Dermis blood vessel endothelial cell (primary cell): ENCODE measurements at regions not wholly inside any gene's neighbourhood (a gene's known extent, or its start where the extent isn't known, plus 50 kb on each side); places are given as distances from the start of the nearest gene placed in this dataset.
"Not testable (repeated sequence)": the region's sequence is repeated elsewhere in the genome, so short reads cannot be mapped to it uniquely, and the experiment has no call there.

Experiments used
- DNase-seq: peaks from one replicate; pipeline ENCODE4 v3.0.0; 2010

DNA sequence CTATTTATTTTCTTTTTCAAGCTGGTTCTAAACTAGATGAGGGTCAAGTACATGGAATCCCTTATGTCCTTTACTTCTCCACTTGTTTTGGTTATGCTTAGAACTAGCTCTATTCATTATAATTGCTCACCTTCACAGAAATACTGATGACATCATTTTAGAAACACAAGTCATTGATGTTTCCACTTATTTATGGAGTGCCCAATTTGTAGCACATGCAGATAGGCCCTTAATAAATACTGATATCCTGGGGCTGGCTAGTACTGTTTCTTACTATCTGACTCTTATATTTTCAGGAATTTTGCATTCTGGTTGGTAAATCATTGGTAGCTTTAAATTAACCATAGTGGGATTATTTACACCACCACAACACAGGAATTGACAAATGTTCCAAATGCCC, 112.2 kb downstream of the NAA11 start:
- no peak for DNase-seq

- no peak for DNase-seq
Measured at GRCh38 chr4:79213010-79213409, 112.9 kb downstream of the NAA11 start.

DNA sequence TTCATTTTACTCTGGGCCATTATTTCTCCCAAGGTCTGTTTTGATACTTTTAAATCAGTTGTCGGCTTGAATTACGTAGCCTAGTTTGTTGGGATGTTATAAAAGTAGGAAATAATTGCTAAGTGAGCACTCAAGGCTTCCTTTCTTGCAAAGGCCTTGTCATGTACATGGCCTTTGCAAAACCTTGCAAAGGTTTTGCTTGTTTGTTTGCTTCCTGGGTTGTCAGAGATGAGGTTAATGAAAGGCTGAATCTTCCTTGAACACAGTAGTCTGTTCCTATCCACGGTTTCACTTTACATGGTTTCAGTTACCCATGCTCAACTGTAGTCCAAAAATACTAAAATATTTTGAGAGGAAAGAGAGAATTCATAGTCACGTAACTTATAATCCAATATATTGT, 113.5 kb downstream of the NAA11 start:
- DNase-seq: no peak

DNA sequence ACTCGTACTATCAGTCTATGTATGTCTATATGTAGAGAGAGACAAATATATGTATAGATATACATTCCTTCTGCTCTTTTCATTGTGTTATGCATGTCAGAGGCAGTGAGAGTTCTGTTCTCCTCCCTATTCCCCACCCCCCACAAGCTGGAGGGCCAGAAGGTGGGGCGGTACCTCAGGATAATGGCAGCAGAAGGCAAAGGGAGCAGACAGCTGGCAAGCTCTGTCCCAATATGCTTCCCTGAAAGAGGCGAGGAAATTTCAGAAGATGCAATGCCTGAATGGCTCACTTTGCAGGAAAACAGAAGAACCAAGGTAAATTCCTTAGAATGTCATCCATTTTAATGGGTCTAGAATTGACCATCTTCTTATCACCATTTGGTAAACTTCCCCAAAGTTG, 114.4 kb downstream of the NAA11 start:
- no peak for DNase-seq

GRCh38 chr4:79210636-79211049, 115.2 kb downstream of the NAA11 start:
- no peak for DNase-seq

DNA sequence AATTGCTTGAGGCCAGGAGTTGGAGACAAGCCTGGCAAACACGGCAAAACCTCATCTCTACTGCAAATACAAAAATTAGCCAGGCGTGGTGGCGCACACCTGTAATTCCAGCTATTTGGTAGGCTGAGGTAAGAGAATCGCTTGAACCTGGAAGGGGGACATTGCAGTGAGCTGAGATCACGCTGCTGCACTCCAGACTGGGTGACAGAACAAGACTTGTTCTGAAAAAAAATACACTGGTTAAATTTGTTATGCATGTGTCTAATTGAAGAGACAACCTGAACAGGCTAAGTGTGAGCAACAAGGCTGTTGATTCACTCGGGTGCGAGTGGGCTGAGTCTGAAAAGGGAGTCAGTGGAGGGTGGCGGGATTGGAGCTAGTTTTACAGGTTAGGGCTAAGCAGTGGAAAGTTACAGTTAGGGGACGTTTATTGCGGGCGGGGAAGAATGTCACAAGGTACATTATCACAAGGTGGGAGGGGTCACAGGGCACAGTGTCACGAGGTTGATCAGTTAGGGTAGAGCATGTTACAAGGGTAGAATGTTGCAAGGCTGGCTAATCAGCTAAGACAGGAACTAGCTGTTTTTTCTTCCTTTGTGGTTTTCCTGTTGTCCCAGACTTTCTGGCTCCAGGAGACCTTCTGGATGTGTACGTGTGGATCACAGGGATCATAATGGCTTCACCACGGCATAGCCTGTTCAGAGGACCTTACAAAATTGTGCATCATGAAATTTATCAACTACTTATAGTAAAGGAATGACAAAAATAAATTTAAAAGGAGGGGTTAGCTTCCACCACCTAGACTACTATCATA, 115.8 kb downstream of the NAA11 start:
- DNase-seq: peak; percentile 54

- no peak for DNase-seq
Measured at GRCh38 chr4:79209081-79209480, 116.8 kb downstream of the NAA11 start.

GRCh38 chr4:79207281-79207680, 118.6 kb downstream of the NAA11 start:
- no peak for DNase-seq

- DNase-seq: no peak
Measured at GRCh38 chr4:79206660-79207059, 119.2 kb downstream of the NAA11 start.

DNA sequence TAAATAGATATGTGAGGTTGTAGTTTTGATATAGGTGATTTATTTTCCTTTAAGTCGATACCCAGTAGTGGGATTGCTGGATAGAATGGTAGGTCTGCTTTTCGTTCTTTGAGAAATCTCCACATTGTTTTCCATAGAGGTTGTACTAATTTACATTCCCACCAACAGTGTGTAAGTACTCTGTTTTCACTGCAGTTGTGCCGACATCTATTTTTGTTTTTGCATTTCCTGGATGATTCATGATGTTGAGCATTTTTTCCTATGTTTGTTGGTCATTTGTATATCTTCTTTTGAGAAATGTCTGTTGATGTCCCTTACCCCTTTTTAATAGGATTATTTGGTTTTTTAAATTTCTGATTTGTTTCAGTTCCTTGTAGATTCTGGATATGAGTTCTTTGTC, 120.7 kb downstream of the NAA11 start:
- no peak for DNase-seq

DNA sequence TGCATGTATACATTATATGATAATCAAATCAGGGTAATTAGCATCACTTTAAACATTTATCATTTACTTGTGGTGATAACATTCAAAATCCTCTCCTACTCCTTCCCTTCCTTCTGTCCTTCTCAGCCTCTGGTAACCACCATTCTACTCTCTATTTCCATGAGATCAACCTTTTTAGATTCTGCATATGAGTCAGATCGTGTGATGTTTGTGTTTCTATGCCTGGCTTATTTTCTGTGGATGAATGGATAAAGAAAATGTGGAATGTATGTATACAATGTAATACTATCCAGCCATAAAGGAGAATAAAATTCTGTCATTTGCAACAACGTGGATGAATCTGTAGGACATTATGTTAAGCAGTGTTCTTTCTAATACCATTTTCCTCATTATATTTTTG, 123.9 kb downstream of the NAA11 start:
- DNase-seq: no peak

- no peak for DNase-seq
Measured at GRCh38 chr4:79199743-79200142, 126.1 kb downstream of the NAA11 start.

DNA sequence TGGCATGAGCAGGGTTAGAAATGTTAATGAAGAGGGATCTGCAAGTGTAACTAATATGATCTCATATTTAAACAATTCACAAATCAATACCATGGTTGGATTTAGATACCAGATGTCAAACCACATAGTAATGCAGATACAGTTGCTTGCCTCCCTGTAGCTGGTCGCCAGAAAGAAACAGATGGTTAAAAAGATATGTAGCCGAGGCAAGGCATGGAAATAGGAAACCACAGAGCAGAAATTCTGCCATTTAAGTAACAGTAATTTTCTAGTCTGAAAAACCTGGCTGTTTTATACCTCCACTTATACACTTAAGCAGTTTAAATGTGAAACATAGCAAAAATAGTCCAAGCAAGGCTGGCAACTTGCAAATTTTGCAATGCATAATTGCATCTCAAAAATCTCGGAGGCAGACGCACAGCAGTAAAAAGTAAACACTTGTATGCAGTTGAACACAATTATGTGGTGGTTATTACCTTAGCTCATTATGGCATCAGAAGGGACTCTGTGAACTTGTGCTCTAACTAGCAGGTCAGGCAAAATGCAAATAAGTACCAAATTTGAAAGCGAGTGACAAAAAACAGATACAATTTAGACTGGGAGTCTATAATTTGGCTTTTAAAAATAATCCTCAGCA, 126.8 kb downstream of the NAA11 start:
- no peak for DNase-seq

DNA sequence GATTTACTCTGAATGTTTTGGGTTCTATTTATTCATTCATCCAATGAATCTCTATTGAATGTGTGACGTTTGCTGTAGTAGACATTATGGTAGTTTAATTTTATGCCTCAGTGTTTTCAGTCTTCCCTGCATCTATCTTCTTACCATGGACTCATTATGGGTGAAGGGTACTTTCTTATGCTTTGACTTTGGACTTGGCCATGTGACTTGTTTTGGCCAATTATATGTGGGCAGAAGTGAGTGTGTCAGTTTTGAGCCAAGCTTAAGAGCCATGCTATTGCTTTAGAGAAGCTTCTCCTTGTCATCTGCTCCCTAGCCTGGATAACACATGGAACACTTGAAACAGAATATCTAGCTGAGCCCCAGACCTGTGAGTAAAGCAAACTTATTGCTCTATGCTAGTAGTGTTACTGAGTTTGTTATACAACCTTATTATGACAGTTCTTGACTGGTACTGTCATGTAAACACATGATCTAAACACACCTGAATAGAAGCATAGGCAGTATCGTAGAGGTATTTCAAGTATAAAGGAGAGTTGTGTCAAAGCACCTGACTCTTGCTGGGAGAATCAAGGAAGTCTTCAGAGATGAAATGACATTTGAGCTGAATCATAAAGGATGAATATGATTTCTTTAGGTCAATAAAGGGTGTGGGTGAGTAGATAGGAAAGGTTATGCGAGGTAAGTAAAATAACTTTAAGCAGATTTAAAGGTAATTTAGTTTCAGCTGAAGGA, 128.4 kb downstream of the NAA11 start:
- no peak for DNase-seq

GRCh38 chr4:79191292-79191691, 134.6 kb downstream of the NAA11 start:
- not testable (repeated sequence) for DNase-seq

DNA sequence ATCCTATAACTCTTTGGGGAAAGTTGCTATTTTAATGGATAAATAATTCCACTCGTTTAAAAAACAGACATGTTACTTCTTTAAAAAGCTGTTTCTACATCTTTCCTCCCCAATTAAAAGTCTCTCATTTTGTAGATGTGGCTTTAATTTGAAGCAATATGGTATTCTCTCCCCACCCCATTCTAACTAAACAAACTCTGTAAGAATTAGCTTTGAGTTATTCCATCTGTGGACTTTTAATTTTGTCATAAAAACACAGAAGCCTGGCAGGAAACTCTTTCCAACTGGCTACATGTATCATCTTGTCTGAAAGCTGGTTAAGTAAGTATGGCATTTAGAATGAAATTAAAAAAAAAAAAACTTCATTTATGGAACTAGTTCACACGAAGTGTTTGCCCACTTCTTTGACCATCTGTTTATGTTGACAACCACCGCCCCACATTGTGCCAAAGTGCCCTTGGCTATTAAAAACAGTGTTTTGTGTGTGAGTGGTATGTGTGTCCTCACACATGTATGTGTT, 140.3 kb downstream of the NAA11 start:
- DNase-seq: no peak

- no peak for DNase-seq
Measured at GRCh38 chr4:79184476-79184875, 141.4 kb downstream of the NAA11 start.

DNA sequence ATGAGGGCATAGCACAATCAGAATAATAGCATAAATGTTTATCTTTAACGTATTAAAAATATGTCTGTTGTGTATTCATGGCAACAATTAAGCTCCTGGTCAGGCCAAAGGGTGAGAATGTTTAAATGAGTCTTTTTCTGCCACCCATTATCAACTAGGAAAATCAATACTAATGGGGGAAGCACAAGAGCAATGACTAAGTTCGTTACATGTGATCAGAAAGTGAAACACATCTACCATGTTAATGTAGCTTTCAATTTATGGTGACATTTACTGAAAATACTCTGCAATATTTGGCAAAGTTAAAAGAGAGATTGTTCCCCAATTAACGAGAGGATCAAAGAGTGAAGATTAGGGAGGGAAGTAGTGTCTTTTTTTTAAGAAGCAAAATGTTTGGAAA, 143.7 kb downstream of the NAA11 start:
- DNase-seq: no peak

- no peak for DNase-seq
Measured at GRCh38 chr4:79181190-79181589, 144.7 kb downstream of the NAA11 start.

- DNase-seq: no peak
Measured at GRCh38 chr4:79178760-79179159, 147.1 kb downstream of the NAA11 start.

- DNase-seq: no peak
Measured at GRCh38 chr4:79177388-79177787, 148.5 kb downstream of the NAA11 start.

GRCh38 chr4:79176351-79176750, 149.5 kb downstream of the NAA11 start:
- no peak for DNase-seq

DNA sequence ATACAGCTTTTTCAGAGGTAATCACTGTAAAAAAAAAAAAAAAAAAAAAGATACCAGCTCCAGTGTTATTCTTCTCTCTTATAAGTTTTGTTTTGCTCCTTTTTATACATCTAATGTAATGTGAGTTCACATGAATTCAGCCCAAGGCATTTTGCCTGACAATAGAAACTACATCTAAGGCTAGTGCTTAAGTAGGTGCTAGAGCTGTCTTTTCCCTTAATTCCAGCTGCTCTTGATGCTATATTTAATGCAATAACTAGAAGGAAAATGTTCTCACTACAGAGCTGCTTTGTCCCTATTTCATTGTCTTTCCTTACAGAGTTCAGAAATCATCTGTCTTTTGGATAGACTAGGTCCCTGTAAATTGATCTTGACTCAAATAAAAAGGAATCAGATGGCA, 150.1 kb downstream of the NAA11 start:
- DNase-seq: no peak
